NCI-H2196 treated with DMSO at 0.1 percent for 48 hours (cell line): ENCODE measurements at regions not wholly inside any gene's neighbourhood (a gene's known extent, or its start where the extent isn't known, plus 50 kb on each side); places are given as distances from the start of the nearest gene placed in this dataset.

ENCODE experiments used
- DNase-seq: peaks from one replicate; lab custom pipeline; 2025; ENCODE audit not compliant: unreplicated experiment; lab: John Stamatoyannopoulos, UW

GRCh38 chr2:105652014-105652796 is 92.5 kb upstream of the NCK2 start:
- no peak for DNase-seq

DNA sequence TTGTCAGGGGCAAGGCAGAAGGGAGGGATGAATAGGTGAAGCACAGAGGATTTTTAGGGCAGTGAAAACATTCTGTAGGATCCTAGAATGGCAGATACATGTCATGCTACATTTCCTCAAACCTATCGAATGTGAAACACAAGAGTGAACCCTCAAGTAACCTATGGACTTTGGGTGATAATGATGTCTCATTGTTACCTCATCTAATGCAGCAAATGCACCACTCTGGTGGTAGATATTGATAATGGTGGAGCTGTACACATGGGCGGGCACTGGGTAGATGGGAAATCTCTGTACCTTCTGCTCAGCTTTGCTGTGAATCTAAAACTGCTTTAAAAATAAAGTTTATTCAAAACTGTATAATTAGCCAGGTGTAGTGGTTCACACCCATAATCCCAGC is 95.2 kb upstream of the NCK2 start:
- no peak for DNase-seq

- no peak for DNase-seq
Observed at GRCh38 chr2:105647731-105648130, 97.0 kb upstream of the NCK2 start.

- DNase-seq: no peak
Observed at GRCh38 chr2:105646774-105647076, 98.0 kb upstream of the NCK2 start.

DNA sequence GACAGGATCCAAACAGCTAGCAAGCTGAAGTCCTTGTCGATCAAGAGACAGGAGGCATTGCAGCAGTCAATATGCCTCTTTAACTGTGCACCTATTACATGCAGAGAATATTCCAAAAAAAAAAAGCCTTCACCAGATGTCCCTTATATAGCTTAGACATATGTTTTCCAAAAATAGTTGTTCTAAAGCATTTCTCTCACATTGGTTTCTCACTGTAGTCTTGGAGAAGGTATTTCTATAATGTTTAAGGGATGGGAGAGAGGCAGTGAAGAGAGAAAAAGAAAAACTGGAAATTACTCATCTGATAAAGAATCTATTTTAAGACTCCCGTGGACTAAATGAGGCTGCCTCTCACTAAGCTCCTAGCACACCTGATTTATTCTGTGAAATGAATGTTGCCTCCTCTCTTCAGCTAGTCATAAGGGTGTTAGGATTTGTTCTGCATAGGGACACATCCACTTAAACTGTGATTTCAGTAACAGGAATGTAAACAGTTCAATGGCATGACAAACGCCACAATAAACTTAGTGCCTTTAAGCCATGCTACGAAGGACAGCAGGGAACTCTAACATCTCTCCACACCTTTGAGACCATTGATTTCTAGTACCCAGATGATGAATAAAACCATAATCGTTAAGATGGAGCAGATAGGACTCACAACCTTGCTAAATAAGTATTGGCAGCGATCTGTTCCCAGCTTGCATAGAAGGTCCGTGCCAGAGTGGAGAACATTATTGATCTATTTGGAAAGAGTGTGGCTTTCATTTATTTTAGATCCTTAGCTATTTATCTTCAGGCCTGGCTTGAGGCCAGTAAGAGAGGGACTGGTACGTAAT is 98.6 kb upstream of the NCK2 start:
- DNase-seq: no peak

GRCh38 chr2:105645031-105645937 is 99.4 kb upstream of the NCK2 start:
- DNase-seq: no peak

DNA sequence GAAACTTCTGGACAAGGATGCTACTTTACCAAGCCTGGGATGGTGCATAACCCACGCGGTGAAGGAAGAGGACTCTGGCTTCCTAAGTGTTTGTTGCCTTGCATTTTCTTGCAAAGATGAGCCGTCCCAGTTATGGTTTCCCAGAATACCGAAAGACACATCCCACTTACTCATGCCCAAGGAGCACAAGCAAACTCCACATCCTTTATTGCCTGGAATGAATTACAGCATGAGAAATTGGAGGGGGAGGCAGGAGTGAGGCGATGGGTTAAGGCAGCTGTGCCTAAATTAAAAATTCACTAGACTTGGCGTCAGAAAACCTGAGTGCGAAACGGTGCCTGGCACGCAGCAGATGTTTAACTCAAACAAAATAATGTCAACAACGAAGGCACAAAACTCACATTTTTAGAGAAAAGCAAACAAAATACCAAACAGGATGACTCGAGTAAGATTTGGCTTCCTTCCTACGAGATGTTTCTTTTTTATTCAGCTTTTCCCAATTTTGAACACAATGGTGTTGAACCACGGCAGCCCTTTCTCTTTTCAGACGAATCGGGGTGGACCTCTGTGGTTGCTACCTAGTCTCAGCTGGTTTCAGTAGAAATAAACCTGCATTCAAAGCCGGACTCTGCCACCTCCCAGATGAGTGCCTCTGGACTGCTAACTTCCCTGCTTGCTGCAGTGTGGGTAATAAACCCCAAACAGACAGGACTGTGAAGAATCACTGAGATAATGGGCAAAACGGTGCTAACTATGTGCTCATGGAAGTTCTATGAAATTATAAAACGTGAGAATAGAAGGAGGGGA is 100.3 kb upstream of the NCK2 start:
- DNase-seq: no peak

GRCh38 chr2:105643405-105644173 is 101.1 kb upstream of the NCK2 start:
- no peak for DNase-seq

DNA sequence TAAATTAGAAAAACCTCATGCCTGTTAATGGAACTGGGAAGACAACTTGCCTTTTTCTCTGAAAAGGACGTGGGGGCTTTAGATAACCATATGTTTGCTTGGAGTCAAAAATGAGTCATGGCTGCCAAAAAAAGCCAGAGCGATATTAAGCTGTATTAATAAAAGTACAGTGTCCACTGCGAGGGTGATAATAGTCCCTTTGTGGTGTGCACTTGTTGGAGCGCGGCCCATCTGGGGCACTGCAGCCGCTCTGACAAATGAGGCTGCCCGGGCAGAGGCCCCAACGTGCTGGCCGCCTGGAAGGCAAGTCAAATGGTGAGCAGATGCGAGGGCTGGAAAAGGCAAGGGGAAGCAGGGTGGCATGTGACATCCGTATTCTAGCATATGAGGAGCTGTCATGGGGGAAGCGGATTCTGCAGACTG is 103.3 kb upstream of the NCK2 start:
- DNase-seq: no peak

- DNase-seq: no peak
Observed at GRCh38 chr2:105640246-105640645, 104.5 kb upstream of the NCK2 start.

DNA sequence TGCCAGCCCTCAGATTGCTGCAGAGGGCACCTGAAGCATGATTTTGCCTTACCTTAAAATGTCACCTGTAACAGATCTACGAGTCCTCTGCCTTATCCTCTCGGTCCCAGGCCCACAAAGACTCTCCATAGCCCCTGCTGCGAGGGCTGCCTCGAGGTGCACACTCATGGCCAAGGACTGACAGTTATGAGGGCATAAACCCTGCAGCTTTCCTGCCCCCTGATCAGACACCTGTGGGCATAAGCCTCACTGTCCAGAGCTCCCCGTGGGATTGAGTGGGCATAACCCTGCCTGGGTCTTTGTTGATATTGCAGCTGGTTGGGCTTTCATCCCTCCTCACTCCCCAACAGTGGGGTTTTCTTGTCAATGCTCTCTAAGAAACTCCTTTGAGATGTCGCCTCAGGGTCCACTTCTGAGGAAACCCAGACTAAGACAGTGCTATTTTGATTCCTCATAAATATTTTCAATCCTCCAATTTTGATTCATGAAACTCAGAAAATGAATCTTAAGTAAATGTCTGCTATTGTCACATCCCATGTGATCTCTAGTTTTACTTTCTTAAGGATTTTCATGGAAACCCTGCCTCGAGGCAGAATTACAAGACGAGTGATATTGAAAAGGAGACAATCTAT is 108.5 kb upstream of the NCK2 start:
- no peak for DNase-seq

DNA sequence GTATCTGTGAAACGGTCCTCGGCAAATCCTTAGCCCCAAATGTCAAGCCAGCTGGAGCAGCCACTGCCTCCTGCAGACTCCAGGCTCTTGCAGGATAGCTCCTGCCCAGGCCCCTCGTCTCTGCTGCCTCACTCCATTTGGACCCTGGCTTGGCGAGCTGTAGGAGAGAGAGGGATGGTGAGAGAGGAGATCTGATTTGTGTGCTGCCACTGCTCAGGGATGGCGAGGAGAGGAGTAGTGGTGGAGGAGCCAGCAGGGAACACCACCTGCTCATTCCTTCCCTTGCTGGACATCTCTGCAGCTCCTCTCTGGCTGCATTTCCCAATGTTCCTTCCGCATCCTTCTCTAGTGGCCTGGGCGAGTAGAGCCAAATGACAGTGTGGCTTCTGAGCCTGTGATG is 109.1 kb upstream of the NCK2 start:
- DNase-seq: no peak

- DNase-seq: no peak
Observed at GRCh38 chr2:105634198-105634597, 110.5 kb upstream of the NCK2 start.

DNA sequence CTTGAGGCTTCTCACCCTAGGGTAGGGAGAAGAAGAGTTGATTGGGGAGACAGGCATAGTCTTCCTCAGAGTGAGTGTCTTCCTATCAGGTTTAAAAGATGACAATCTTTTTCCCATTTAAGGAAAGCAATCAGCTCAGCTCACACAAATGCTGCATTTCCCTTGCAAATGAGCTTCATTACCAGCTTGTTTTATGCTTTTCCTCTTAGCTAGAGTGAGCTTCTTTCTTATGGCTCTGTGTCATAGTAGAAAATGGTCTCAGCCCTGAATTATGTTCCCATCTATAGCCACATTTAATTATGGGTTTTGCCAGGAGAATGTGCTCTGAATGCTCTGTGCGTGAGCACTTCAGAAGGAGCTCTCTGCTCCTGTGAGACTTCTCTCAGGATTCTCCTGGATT is 112.8 kb upstream of the NCK2 start:
- DNase-seq: no peak

DNA sequence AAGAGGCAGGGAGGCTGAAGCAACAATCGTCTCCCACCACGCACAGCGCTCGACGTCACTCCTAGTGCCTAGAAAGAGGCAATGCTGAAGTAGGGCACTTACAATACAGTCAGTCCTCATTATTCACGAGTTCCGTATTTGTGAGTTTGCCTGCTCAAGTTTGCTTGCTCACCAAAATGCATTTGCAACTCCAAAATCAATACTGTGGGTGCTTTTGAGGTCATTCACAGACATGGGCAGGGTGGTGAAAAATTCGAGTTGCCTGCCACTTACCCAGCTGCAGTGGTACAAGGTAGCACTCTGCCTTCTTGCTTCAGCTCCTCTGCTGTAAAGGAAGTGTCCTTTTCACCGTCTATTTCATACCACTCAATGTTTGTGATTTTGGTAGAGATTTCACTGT is 113.7 kb upstream of the NCK2 start:
- DNase-seq: no peak

DNA sequence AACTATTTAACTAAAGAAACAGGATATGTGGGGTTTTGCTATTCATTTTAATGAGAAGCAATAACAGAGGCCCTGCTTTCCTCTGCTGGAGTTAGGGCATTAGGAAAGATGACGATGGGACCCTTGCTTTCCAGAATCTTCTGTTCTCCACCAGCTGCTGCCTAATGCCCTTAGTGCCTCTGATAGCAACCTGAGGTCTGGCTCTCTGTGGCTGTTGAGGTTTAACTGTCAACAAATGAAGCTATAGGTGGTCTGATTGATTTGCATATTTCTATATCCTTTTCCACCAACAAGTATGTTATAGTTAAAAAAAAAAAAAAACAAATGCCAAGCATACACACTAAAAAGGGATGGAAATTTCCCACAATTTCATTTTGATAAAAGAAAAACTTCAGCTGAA is 115.1 kb upstream of the NCK2 start:
- DNase-seq: no peak

DNA sequence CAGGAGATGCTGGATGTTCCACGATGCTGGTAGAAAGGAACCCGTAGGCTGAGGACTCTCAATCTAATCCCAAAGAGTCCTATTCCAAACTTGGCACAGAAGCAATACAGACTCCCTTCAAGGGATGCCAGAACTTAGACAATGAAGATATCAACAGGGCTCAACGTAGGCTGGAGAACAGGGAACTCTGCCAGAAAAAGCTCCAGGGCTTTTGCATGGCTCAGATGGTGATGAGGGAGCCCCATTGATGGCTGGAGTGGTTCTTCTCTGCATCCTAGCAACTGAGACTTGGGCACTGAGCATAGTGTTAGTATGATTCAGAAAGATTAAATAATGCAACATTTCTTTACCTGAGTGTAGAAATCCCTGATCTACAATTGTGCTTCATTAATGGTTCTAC is 117.2 kb upstream of the NCK2 start:
- DNase-seq: no peak

- no peak for DNase-seq
Observed at GRCh38 chr2:105626966-105627340, 117.8 kb upstream of the NCK2 start.

- no peak for DNase-seq
Observed at GRCh38 chr2:105626212-105626965, 118.3 kb upstream of the NCK2 start.
